Amygdala (tissue), 56 donors: ENCODE measurements at regions not wholly inside any gene's neighbourhood (a gene's known extent, or its start where the extent isn't known, plus 50 kb on each side); places are given as distances from the start of the nearest gene placed in this dataset.
A peak's percentile ranks its signal among the peaks of the same experiment; 100 is the strongest.

ENCODE experiments used
- DNase-seq, 56 donors: peaks; one replicate each; lab custom pipeline; 2025; lab: John Stamatoyannopoulos, UW

GRCh38 chr18:72470391-72470790 is 73.8 kb downstream of the CBLN2 start:
- DNase-seq, result no peak

GRCh38 chr18:72468021-72468710 is 76.0 kb downstream of the CBLN2 start:
- no peak for DNase-seq

GRCh38 chr18:72460210-72460680 is 83.9 kb downstream of the CBLN2 start:
- DNase-seq, result peak in 10 of 56 donors; percentile 1 to 20 (median 14)

- DNase-seq, result no peak
Measured at GRCh38 chr18:72458271-72458670, 85.9 kb downstream of the CBLN2 start.

GRCh38 chr18:72456802-72457201 is 87.3 kb downstream of the CBLN2 start:
- DNase-seq, result no peak

GRCh38 chr18:72452328-72452727 is 91.8 kb downstream of the CBLN2 start:
- no peak for DNase-seq

- DNase-seq, result no peak
Measured at GRCh38 chr18:72444798-72445155, 99.4 kb downstream of the CBLN2 start.

GRCh38 chr18:72444111-72444797 is 99.9 kb downstream of the CBLN2 start:
- no peak for DNase-seq

- DNase-seq, result no peak
Measured at GRCh38 chr18:72436401-72436800, 107.7 kb downstream of the CBLN2 start.

- no peak for DNase-seq
Measured at GRCh38 chr18:72433756-72434155, 110.4 kb downstream of the CBLN2 start.

GRCh38 chr18:72427721-72428120 is 116.4 kb downstream of the CBLN2 start:
- DNase-seq, result no peak

GRCh38 chr18:72419914-72420313 is 124.2 kb downstream of the CBLN2 start:
- DNase-seq, result no peak

- no peak for DNase-seq
Measured at GRCh38 chr18:72412927-72413326, 131.2 kb downstream of the CBLN2 start.

GRCh38 chr18:72411261-72411660 is 132.9 kb downstream of the CBLN2 start:
- no peak for DNase-seq

GRCh38 chr18:72410399-72410798 is 133.7 kb downstream of the CBLN2 start:
- no peak for DNase-seq

- no peak for DNase-seq
Measured at GRCh38 chr18:72409903-72410302, 134.2 kb downstream of the CBLN2 start.

GRCh38 chr18:72407048-72407447 is 137.1 kb downstream of the CBLN2 start:
- no peak for DNase-seq

- DNase-seq, result no peak
Measured at GRCh38 chr18:72391951-72392350, 152.2 kb downstream of the CBLN2 start.

GRCh38 chr18:72391427-72391826 is 152.7 kb downstream of the CBLN2 start:
- DNase-seq, result no peak

GRCh38 chr18:72378016-72378415 is 166.1 kb downstream of the CBLN2 start:
- no peak for DNase-seq

- no peak for DNase-seq
Measured at GRCh38 chr18:72376256-72376655, 167.9 kb downstream of the CBLN2 start.

GRCh38 chr18:72375618-72376017 is 168.5 kb downstream of the CBLN2 start:
- peak in 3 of 56 donors; percentile 9 to 20 (median 14) for DNase-seq
